Activated T-cell treated with anti-CD3 and anti-CD28 coated beads, Interleukin-2, amount 50 U/mL, for 72 hours (primary cell): ENCODE measurements at regions not wholly inside any gene's neighbourhood (a gene's known extent, or its start where the extent isn't known, plus 50 kb on each side); places are given as distances from the start of the nearest gene placed in this dataset.
A peak's percentile ranks its signal among the peaks of the same experiment; 100 is the strongest.
"Not testable (repeated sequence)": the region's sequence is repeated elsewhere in the genome, so short reads cannot be mapped to it uniquely, and the experiment has no call there.

ENCODE experiments used
- ATAC-seq, 2 donors: fragments of 150-1000 bp; cut with Tn5 transposase; replicated peaks in 1 of 2; 2 replicates each; pipeline ENCODE4 v1.10.0; 2021; ENCODE audit warnings: moderate library complexity in 2 of 2, mild to moderate bottlenecking in 1 of 2
- DNase-seq, 2 donors: peaks; one replicate each; pipeline ENCODE4 v3.0.0; 2021 to 2022; ENCODE audit warnings: mixed read lengths in 1 of 2
- H3K27ac Mint-ChIP-seq: one replicate; pipeline ENCODE4 v1.8.0; 2022; ENCODE audit warnings: mild to moderate bottlenecking, moderate library complexity, mixed read lengths
- H3K27me3 Mint-ChIP-seq: one replicate; pipeline ENCODE4 v1.8.0; 2022; ENCODE audit warnings: low read depth, mixed read lengths
- H3K36me3 Mint-ChIP-seq, 2 donors: one replicate each; pipeline ENCODE4 v1.8.0; 2022; ENCODE audit warnings: mixed read lengths in 2 of 2, mild to moderate bottlenecking in 1 of 2; ENCODE audit not compliant: insufficient read depth in 2 of 2
- H3K4me1 Mint-ChIP-seq: one replicate; pipeline ENCODE4 v1.8.0; 2022; ENCODE audit warnings: low read depth, mixed read lengths
- H3K4me3 Mint-ChIP-seq, 2 donors: one replicate each; pipeline ENCODE4 v1.8.0; 2022; ENCODE audit warnings: mild to moderate bottlenecking in 2 of 2, mixed read lengths in 2 of 2, moderate library complexity in 2 of 2
- H3K9me3 Mint-ChIP-seq, 2 donors: one replicate each; pipeline ENCODE4 v1.8.0; 2022; ENCODE audit warnings: mixed read lengths in 2 of 2

- ATAC-seq (peak in 1 of 2 donors; percentile 58), DNase-seq (no peak)
- Mint-ChIP-seq H3K36me3 (no peaks in the 10 kb centered on the region), H3K27ac (no peak overlapping the region), H3K4me1 (peaks cover 6% of the 10 kb centered on the region), H3K9me3 (no peaks in the 10 kb centered on the region), H3K27me3 (peaks cover 20% of the 10 kb centered on the region), H3K4me3 (no peak overlapping the region)
Observed at GRCh38 chrX:2576793-2577192, 76.0 kb upstream of the DHRSX start.

GRCh38 chrX:2574271-2574670 is 73.5 kb upstream of the DHRSX start:
- no peak for ATAC-seq
- Mint-ChIP-seq H3K27me3 (peaks cover 6% of the 10 kb centered on the region), H3K9me3 (no peaks in the 10 kb centered on the region), H3K27ac (no peak overlapping the region), H3K36me3 (no peaks in the 10 kb centered on the region), H3K4me1 (peaks cover 6% of the 10 kb centered on the region), H3K4me3 (no peak overlapping the region)
- DNase-seq = no peak

GRCh38 chrX:2572740-2573139 is 72.0 kb upstream of the DHRSX start:
- ATAC-seq (no peak), DNase-seq (no peak)
- Mint-ChIP-seq H3K9me3 (no peaks in the 10 kb centered on the region), H3K27me3 (no peaks in the 10 kb centered on the region), H3K36me3 (no peaks in the 10 kb centered on the region), H3K4me3 (no peak overlapping the region), H3K27ac (no peak overlapping the region), H3K4me1 (no peaks in the 10 kb centered on the region)

GRCh38 chrX:2568125-2568524 is 67.3 kb upstream of the DHRSX start:
- H3K9me3 Mint-ChIP-seq = no peaks in the 10 kb centered on the region
- H3K4me1 Mint-ChIP-seq = no peaks in the 10 kb centered on the region
- ATAC-seq (no peak), DNase-seq (no peak)
- H3K4me3 Mint-ChIP-seq = no peak overlapping the region
- no peaks in the 10 kb centered on the region for H3K27me3 Mint-ChIP-seq
- H3K27ac Mint-ChIP-seq = no peak overlapping the region
- H3K36me3 Mint-ChIP-seq = peaks cover 0 to 3% of the 10 kb centered on the region in 2 donors

GRCh38 chrX:2566055-2566454 is 65.3 kb upstream of the DHRSX start:
- peaks cover 0 to 3% of the 10 kb centered on the region in 2 donors for H3K36me3 Mint-ChIP-seq
- H3K4me1 Mint-ChIP-seq = no peaks in the 10 kb centered on the region
- no peaks in the 10 kb centered on the region for H3K27me3 Mint-ChIP-seq
- ATAC-seq = no peak
- H3K27ac Mint-ChIP-seq = no peak overlapping the region
- no peak overlapping the region for H3K4me3 Mint-ChIP-seq
- no peak for DNase-seq
- no peaks in the 10 kb centered on the region for H3K9me3 Mint-ChIP-seq

GRCh38 chrX:2561456-2561855 is 60.7 kb upstream of the DHRSX start:
- ATAC-seq = no peak
- peaks cover 2 to 3% of the 10 kb centered on the region in 2 donors for H3K36me3 Mint-ChIP-seq
- no peak overlapping the region for H3K27ac Mint-ChIP-seq
- DNase-seq = no peak
- H3K4me3 Mint-ChIP-seq = no peak overlapping the region
- H3K9me3 Mint-ChIP-seq = peaks cover 0 to 2% of the 10 kb centered on the region in 2 donors
- H3K4me1 Mint-ChIP-seq = no peaks in the 10 kb centered on the region
- peaks cover 13% of the 10 kb centered on the region for H3K27me3 Mint-ChIP-seq

- Mint-ChIP-seq H3K27me3 (peaks cover 13% of the 10 kb centered on the region), H3K4me1 (no peaks in the 10 kb centered on the region), H3K36me3 (peaks cover 0 to 2% of the 10 kb centered on the region in 2 donors), H3K27ac (no peak overlapping the region), H3K4me3 (no peak overlapping the region), H3K9me3 (peaks cover 0 to 2% of the 10 kb centered on the region in 2 donors)
- DNase-seq (no peak), ATAC-seq (no peak)
Observed at GRCh38 chrX:2559124-2559523, 58.3 kb upstream of the DHRSX start.

- Mint-ChIP-seq H3K9me3 (peaks cover 0 to under 1% of the 10 kb centered on the region in 2 donors), H3K27ac (no peak overlapping the region), H3K36me3 (peaks cover 0 to under 1% of the 10 kb centered on the region in 2 donors), H3K4me3 (no peak overlapping the region), H3K4me1 (no peaks in the 10 kb centered on the region), H3K27me3 (peaks cover 13% of the 10 kb centered on the region)
- no peak for ATAC-seq
- DNase-seq = no peak
Observed at GRCh38 chrX:2554891-2555290, 54.1 kb upstream of the DHRSX start.

GRCh38 chrX:2554066-2554465 is 53.3 kb upstream of the DHRSX start:
- not testable (repeated sequence) for H3K4me3 Mint-ChIP-seq, DNase-seq, H3K4me1 Mint-ChIP-seq, H3K27ac Mint-ChIP-seq, H3K9me3 Mint-ChIP-seq, ATAC-seq, H3K36me3 Mint-ChIP-seq
- H3K27me3 Mint-ChIP-seq = peaks cover 10% of the 10 kb centered on the region

- no peak for DNase-seq
- H3K4me1 Mint-ChIP-seq = no peaks in the 10 kb centered on the region
- peaks cover 10% of the 10 kb centered on the region for H3K27me3 Mint-ChIP-seq
- ATAC-seq = no peak
- no peak overlapping the region for H3K4me3 Mint-ChIP-seq
- no peaks in the 10 kb centered on the region for H3K9me3 Mint-ChIP-seq
- H3K27ac Mint-ChIP-seq = no peak overlapping the region
- H3K36me3 Mint-ChIP-seq = no peaks in the 10 kb centered on the region
Observed at GRCh38 chrX:2552621-2553201, 51.9 kb upstream of the DHRSX start.

GRCh38 chrX:2550328-2551020 is 49.7 kb upstream of the DHRSX start:
- no peak overlapping the region for H3K27ac Mint-ChIP-seq
- H3K27me3 Mint-ChIP-seq = peaks cover 6% of the 10 kb centered on the region
- no peak for ATAC-seq
- H3K4me3 Mint-ChIP-seq = no peak overlapping the region
- H3K9me3 Mint-ChIP-seq = peaks cover 0 to 3% of the 10 kb centered on the region in 2 donors
- no peaks in the 10 kb centered on the region for H3K36me3 Mint-ChIP-seq
- DNase-seq = no peak
- H3K4me1 Mint-ChIP-seq = no peaks in the 10 kb centered on the region
